ENCODE measurements at regions not wholly inside any gene's neighbourhood (a gene's known extent, or its start where the extent isn't known, plus 50 kb on each side); places are given as distances from the start of the nearest gene placed in this dataset.

DNA sequence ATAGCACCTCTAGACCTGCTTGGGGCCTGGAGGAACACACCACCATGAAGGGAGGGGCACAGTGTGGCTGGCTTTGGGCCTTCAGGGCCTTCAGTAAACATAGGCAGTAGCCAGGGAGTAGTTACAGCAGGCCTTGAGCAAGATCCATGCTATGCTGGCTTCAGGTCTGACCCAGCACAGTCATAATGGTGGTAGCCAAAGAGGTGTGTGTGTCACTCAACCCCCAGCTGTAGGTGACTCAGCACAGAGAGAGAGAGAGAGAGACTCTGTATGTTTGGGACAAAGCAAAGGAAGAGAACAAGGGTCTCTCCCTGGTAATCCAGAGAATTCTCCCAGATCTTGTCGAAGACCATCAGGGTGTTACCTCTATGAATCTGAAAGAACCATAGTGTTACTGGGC lies 250.5 kb upstream of the PKN2 start:
- no peak for TF ChIP-seq CTCF (IDR thresholded peaks at IDR 0.05; ENCODE audit: insufficient read depth, low read depth, low read length)
- no peak for TF ChIP-seq EZH2 (IDR thresholded peaks at IDR 0.05; ENCODE audit: insufficient read depth, low read length)
